GM12878 (cell line): ENCODE measurements at regions not wholly inside any gene's neighbourhood (a gene's known extent, or its start where the extent isn't known, plus 50 kb on each side); places are given as distances from the start of the nearest gene placed in this dataset.

Experiments used
- ATAC-seq: fragments of 200-7000 bp; cut with Tn5 transposase; 3 replicates; pipeline ENCODE4 v1.9.1; 2020; ENCODE audit warnings: mild to moderate bottlenecking, moderate library complexity
- BruUV-seq: library from RNA; stranded (reverse); fragments of 400-500 nt; replicated peaks from 2 replicates; lab custom pipeline; 2021; lab: Mats Ljungman, UMichigan
- CTCF ChIA-PET: fragments of 300-600 bp; sonication (Branson Sonifier 250); formaldehyde crosslinking; extraction: SDS; loops from one replicate; lab custom pipeline; 2021; ENCODE audit warnings: inconsistent platforms; lab: Yijun Ruan, JAX
- POLR2A ChIA-PET: fragments of 350-600 bp; formaldehyde crosslinking; extraction: SDS; loops from one replicate; lab custom pipeline; 2021; ENCODE audit warnings: inconsistent platforms; lab: Charles Lee
- RAD21 ChIA-PET: fragments of 300-600 bp; sonication (Branson Sonifier 250); formaldehyde crosslinking; loops from one replicate; lab custom pipeline; 2023; ENCODE audit warnings: antibody characterized with exemption; ENCODE audit not compliant: unreplicated experiment; lab: Charles Lee
- SMC1A ChIA-PET: fragments of 300-600 bp; sonication (Branson Sonifier 250); formaldehyde crosslinking; loops from one replicate; lab custom pipeline; 2023; ENCODE audit not compliant: unreplicated experiment, uncharacterized antibody; lab: Charles Lee
- DNase-seq: peaks from one replicate; pipeline ENCODE4 v3.0.0-alpha.2; 2011; ENCODE audit warnings: low read depth, low spot score
- FAIRE-seq: peaks from 3 replicates; lab custom pipeline; 2011; peaks lifted over from hg19 to GRCh38; lab: Jason Lieb, UNC
- H2AFZ ChIP-seq: 2 replicates; pipeline ENCODE4 v1.6.0; 2011; ENCODE audit warnings: low read depth, low read length, control low read depth; ENCODE audit not compliant: control insufficient read depth
- H3K27ac ChIP-seq: 2 replicates; pipeline ENCODE4 v1.5.1; 2011; ENCODE audit warnings: control low read depth; ENCODE audit not compliant: control insufficient read depth, insufficient read depth
- H3K27me3 ChIP-seq, 2 experiments: replicated peaks in 1 of 2; 2 replicates each; pipeline versions ENCODE4 v1.6.0 to v1.6.1; 2011; ENCODE audit warnings: low read length in 1 of 2; ENCODE audit not compliant: control insufficient read depth in 2 of 2, insufficient read depth in 2 of 2
- H3K36me3 ChIP-seq, 2 experiments: 2 replicates each; pipeline ENCODE4 v1.5.1; 2011; ENCODE audit warnings: low read length in 1 of 2; ENCODE audit not compliant: control insufficient read depth in 2 of 2, insufficient read depth in 2 of 2
- H3K4me1 ChIP-seq: 2 replicates; pipeline ENCODE4 v1.6.1; 2011; ENCODE audit warnings: mild to moderate bottlenecking, low read length, moderate library complexity, mixed read lengths; ENCODE audit not compliant: control insufficient read depth, insufficient read depth
- H3K4me2 ChIP-seq: 2 replicates; pipeline ENCODE4 v1.6.0; 2011; ENCODE audit warnings: control low read depth; ENCODE audit not compliant: control insufficient read depth, insufficient read depth
- H3K4me3 ChIP-seq: fragments of 200-600 bp; sonication (generic); 2 replicates; pipeline ENCODE4 v1.5.1; 2016
- H3K79me2 ChIP-seq: 2 replicates; pipeline ENCODE4 v1.6.0; 2011; ENCODE audit warnings: low read length; ENCODE audit not compliant: control insufficient read depth, insufficient read depth
- H3K9ac ChIP-seq: 2 replicates; pipeline ENCODE4 v1.8.0; 2011; ENCODE audit warnings: low read length, control low read depth, mixed read lengths; ENCODE audit not compliant: control insufficient read depth, insufficient read depth
- H3K9me3 ChIP-seq: replicated peaks from 3 replicates; pipeline ENCODE4 v1.5.1; 2011; ENCODE audit warnings: mild to moderate bottlenecking, low read length; ENCODE audit not compliant: control insufficient read depth, insufficient read depth
- H4K20me1 ChIP-seq: 2 replicates; pipeline ENCODE4 v1.6.0; 2011; ENCODE audit not compliant: control insufficient read depth, insufficient read depth
- BCLAF1 ChIP-seq: fragments of 450-650 bp; IDR thresholded peaks from 2 replicates; pipeline ENCODE4 v1.6.1; 2017; ENCODE audit warnings: antibody characterized with exemption, mild to moderate bottlenecking, moderate library complexity
- CBX3 ChIP-seq: fragments of 200-600 bp; sonication (generic); IDR thresholded peaks from 2 replicates; pipeline ENCODE4 v1.6.1; 2016; ENCODE audit warnings: low read depth, borderline replicate concordance
- DPF2 ChIP-seq: fragments of 450-650 bp; IDR thresholded peaks from 2 replicates; pipeline ENCODE4 v1.6.1; 2017; ENCODE audit warnings: mild to moderate bottlenecking
- HDGF ChIP-seq: fragments of 450-650 bp; IDR thresholded peaks from 2 replicates; pipeline ENCODE4 v1.6.1; 2016; ENCODE audit warnings: antibody characterized with exemption
- IKZF1 ChIP-seq: fragments of 450-650 bp; conservative IDR thresholded peaks from 2 replicates; pipeline ENCODE4 v1.6.1; 2017; ENCODE audit warnings: antibody characterized with exemption, mild to moderate bottlenecking
- MEF2B ChIP-seq: fragments of 450-650 bp; IDR thresholded peaks from 2 replicates; pipeline ENCODE4 v1.6.1; 2018; ENCODE audit warnings: mild to moderate bottlenecking, moderate library complexity; ENCODE audit not compliant: partially characterized antibody, poor library complexity, severe bottlenecking
- NR2F1 ChIP-seq: fragments of 450-650 bp; conservative IDR thresholded peaks from 2 replicates; pipeline ENCODE4 v1.6.1; 2017; ENCODE audit warnings: mild to moderate bottlenecking
- NRF1 ChIP-seq: conservative IDR thresholded peaks from 2 replicates; pipeline ENCODE4 v1.6.1; 2011; ENCODE audit warnings: mild to moderate bottlenecking, low read depth, low read length, improper control_type of control experiment
- PAX5 ChIP-seq: IDR thresholded peaks from 2 replicates; pipeline ENCODE4 v1.6.1; 2011; ENCODE audit warnings: low read depth, low read length, borderline replicate concordance
- RBBP5 ChIP-seq: fragments of 200-600 bp; sonication (generic); conservative IDR thresholded peaks from 2 replicates; pipeline ENCODE4 v1.6.1; 2016
- SMAD5 ChIP-seq: IDR thresholded peaks from 2 replicates; pipeline ENCODE4 v1.6.1; 2016; ENCODE audit warnings: antibody characterized with exemption, low read depth
- ZNF622 ChIP-seq: fragments of 450-650 bp; IDR thresholded peaks from 2 replicates; pipeline ENCODE4 v1.6.1; 2017; ENCODE audit warnings: mild to moderate bottlenecking, inconsistent platforms
- ZNF687 ChIP-seq: fragments of 450-650 bp; IDR thresholded peaks from 2 replicates; pipeline ENCODE4 v1.6.1; 2017; ENCODE audit warnings: mild to moderate bottlenecking, moderate library complexity
- WGBS: methylation state at CpG from one replicate; pipeline ENCODE4 v1.1.6; 2016; ENCODE audit warnings: low lambda C conversion rate; ENCODE audit not compliant: insufficient replicate concordance, insufficient coverage; ENCODE audit errors: missing lambda C conversion rate; 5-methylcytosine and 5-hydroxymethylcytosine counted together
- in situ Hi-C: fragments of 300-500 bp; cut with MboI; formaldehyde crosslinking; loops from 9 replicates; pipeline ENCODE4 v1.14.3; 2018; ENCODE audit warnings: mixed read lengths
- intact Hi-C: fragments of 100-400 bp; cut with micrococcal nuclease; formaldehyde crosslinking; loops from one replicate; pipeline ENCODE4 v1.14.2; 2022; ENCODE audit not compliant: unreplicated experiment
- TF ChIP-seq, protein P1 (sequence below): fragments of 450-650 bp; formaldehyde crosslinking; IDR thresholded peaks from 2 replicates; pipeline ENCODE4 v1.4.0; 2020; ENCODE audit warnings: mild to moderate bottlenecking, moderate library complexity
- TF ChIP-seq, protein P2 (sequence below): IDR thresholded peaks from 2 replicates; pipeline ENCODE4 v1.6.1; 2011; ENCODE audit warnings: low read depth, mild to moderate bottlenecking, low read length, moderate library complexity, borderline replicate concordance; ENCODE audit errors: extremely low read depth

- H3K9ac ChIP-seq, result no peak overlapping the region
- ChIA-PET POLR2A (no interaction called here), SMC1A (no interaction called here), RAD21 (no interaction called here), CTCF (no interaction called here)
- no peaks in the 10 kb centered on the region for H3K9me3 ChIP-seq
- no peak for ATAC-seq
- no peaks in the 10 kb centered on the region for H4K20me1 ChIP-seq
- no peak overlapping the region for H3K4me2 ChIP-seq
- H3K4me3 ChIP-seq, result no peak overlapping the region
- no peaks in the 10 kb centered on the region for H3K36me3 ChIP-seq
- no peak for FAIRE-seq
- no peak overlapping the region for H2AFZ ChIP-seq
- in situ Hi-C loops (no loop called here), intact Hi-C loops (no loop called here)
- H3K27me3 ChIP-seq, result no peaks in the 10 kb centered on the region
- no peak for DNase-seq
- WGBS, result 42% methylated on average over 2 of the region's 2 CpGs
- H3K4me1 ChIP-seq, result no peaks in the 10 kb centered on the region
- no TSS peak for BruUV-seq
- no peaks in the 10 kb centered on the region for H3K79me2 ChIP-seq
- H3K27ac ChIP-seq, result no peak overlapping the region
- TF ChIP-seq NR2F1 (no peak), HDGF (no peak), ZNF687 (no peak), RBBP5 (no peak), CBX3 (no peak), ZNF622 (no peak), DPF2 (no peak), BCLAF1 (no peak), MEF2B (no peak), NRF1 (no peak), SMAD5 (no peak), IKZF1 (no peak), PAX5 (no peak)
- TF ChIP-seq, protein P1, sequence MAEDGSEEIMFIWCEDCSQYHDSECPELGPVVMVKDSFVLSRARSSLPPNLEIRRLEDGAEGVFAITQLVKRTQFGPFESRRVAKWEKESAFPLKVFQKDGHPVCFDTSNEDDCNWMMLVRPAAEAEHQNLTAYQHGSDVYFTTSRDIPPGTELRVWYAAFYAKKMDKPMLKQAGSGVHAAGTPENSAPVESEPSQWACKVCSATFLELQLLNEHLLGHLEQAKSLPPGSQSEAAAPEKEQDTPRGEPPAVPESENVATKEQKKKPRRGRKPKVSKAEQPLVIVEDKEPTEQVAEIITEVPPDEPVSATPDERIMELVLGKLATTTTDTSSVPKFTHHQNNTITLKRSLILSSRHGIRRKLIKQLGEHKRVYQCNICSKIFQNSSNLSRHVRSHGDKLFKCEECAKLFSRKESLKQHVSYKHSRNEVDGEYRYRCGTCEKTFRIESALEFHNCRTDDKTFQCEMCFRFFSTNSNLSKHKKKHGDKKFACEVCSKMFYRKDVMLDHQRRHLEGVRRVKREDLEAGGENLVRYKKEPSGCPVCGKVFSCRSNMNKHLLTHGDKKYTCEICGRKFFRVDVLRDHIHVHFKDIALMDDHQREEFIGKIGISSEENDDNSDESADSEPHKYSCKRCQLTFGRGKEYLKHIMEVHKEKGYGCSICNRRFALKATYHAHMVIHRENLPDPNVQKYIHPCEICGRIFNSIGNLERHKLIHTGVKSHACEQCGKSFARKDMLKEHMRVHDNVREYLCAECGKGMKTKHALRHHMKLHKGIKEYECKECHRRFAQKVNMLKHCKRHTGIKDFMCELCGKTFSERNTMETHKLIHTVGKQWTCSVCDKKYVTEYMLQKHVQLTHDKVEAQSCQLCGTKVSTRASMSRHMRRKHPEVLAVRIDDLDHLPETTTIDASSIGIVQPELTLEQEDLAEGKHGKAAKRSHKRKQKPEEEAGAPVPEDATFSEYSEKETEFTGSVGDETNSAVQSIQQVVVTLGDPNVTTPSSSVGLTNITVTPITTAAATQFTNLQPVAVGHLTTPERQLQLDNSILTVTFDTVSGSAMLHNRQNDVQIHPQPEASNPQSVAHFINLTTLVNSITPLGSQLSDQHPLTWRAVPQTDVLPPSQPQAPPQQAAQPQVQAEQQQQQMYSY (CRISPR knock-in tag), result no peak
- TF ChIP-seq, protein P2, sequence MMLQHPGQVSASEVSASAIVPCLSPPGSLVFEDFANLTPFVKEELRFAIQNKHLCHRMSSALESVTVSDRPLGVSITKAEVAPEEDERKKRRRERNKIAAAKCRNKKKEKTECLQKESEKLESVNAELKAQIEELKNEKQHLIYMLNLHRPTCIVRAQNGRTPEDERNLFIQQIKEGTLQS, result no peak
Measured at GRCh38 chr6:23455754-23456153, 670.3 kb upstream of the NRSN1 start.
